SIG-M5 (cell line): ENCODE measurements at regions not wholly inside any gene's neighbourhood (a gene's known extent, or its start where the extent isn't known, plus 50 kb on each side); places are given as distances from the start of the nearest gene placed in this dataset.
"Not testable (repeated sequence)": the region's sequence is repeated elsewhere in the genome, so short reads cannot be mapped to it uniquely, and the experiment has no call there.

Source experiments
- DNase-seq: peaks from one replicate; lab custom pipeline; 2025; lab: John Stamatoyannopoulos, UW

- DNase-seq, result no peak
Observed at GRCh38 chr5:7087719-7088297, 308.1 kb upstream of the ADCY2 start.

GRCh38 chr5:7088849-7089248 lies 307.1 kb upstream of the ADCY2 start:
- no peak for DNase-seq

DNA sequence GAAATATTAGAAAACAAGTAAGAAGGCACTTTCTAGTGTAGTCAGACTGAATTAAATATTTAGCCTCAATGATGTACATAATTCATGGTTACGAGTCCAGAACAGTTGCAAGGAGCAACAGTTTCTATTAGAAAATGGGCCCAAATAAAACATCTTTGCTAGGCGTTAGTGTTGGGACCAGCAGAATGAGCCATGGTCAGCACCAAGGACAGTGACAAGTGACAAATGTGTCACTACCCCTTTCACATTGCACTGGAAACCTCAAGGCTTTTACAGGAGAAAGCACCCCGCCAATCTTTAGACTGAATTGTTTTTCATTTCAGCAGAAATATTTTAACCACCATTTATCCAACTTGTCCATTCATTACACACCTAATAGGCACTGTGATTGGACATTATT lies 301.3 kb upstream of the ADCY2 start:
- DNase-seq, result no peak

DNA sequence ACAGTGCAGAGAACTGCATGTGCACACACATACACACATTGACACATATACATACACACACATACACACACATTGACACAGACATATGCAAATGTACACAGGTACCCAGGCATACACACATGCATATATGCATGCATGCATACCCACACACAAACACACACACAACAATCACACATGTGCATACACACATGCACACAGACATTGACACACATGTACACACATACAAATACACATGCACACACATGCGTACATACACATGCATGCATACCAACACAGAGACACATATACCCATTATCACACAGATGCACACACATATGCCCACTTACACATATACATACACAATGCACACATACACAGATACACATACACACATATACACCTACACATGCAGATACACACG lies 299.6 kb upstream of the ADCY2 start:
- no peak for DNase-seq

- DNase-seq, result no peak
Observed at GRCh38 chr5:7105358-7105757, 290.6 kb upstream of the ADCY2 start.

DNA sequence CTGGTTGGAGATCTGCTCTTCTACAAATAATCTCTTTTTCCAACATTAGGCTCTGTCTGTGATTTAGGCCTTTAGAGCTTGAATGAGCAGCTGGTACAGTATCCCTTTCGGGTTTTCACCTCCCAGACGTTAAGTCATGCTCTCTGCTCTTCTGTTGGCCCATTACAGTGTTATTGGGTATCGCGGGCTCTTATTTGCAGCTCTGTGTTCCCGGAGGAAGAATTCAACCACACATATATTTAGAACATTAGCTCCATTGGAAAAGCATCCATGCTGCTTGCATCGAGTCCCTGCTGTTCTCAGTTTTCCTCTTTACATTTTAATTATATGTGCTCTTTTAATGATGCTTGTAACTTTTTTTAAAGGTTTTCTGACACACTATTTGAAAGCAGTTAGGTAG lies 278.0 kb upstream of the ADCY2 start:
- no peak for DNase-seq

GRCh38 chr5:7131680-7132079 lies 264.3 kb upstream of the ADCY2 start:
- no peak for DNase-seq

GRCh38 chr5:7146886-7147285 lies 249.1 kb upstream of the ADCY2 start:
- DNase-seq, result no peak

DNA sequence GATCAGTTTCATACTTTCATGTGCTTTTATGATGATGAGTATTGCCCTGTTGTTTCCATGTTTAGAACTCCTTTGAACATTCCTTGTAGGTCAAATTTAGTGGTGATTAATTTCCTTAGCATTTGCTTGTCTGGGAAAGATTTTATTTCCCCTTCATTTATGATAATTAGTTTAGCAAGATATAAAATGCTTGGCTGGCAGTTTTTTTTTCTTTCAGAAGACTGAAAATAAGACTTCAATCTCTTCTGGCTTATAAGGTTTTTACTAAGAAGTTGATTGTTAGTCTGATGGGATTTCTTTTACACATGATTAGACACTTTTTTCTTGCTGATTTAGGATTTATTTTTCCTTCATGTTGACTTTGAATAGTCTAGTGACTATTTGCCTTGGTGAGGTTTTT lies 238.9 kb upstream of the ADCY2 start:
- DNase-seq, result no peak

DNA sequence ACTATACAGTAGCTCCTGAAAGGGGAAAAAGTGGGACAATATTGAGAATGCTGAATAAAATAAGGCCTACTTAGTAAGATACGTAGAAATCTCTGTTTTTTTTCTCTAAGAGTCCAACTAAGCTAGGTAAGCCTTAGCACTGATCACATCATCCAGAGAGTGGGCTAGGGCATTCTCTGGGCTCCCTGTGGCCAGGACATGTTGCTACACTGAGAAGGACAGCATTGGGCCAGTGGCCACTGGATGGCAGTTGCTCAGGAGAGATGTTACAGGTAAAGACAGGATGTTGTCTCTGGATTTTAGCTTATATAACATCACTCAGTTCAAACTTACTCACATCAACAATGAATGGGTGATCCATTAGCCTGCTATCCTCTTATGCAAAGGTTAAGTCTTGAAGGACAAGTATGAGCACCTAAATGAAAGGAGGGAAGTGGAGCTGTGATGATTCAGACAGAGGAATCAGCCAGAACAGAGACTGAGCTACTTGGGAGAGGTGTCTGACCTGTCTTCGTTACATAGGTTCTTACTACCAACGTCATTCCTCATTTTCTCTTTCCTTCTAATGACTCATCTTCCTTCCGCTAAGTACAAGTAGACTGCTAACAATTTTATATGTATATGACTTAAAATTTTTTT lies 226.6 kb upstream of the ADCY2 start:
- no peak for DNase-seq

GRCh38 chr5:7170785-7171184 lies 225.2 kb upstream of the ADCY2 start:
- not testable (repeated sequence) for DNase-seq

- no peak for DNase-seq
Observed at GRCh38 chr5:7179364-7179763, 216.6 kb upstream of the ADCY2 start.

- no peak for DNase-seq
Observed at GRCh38 chr5:7181841-7182240, 214.1 kb upstream of the ADCY2 start.

DNA sequence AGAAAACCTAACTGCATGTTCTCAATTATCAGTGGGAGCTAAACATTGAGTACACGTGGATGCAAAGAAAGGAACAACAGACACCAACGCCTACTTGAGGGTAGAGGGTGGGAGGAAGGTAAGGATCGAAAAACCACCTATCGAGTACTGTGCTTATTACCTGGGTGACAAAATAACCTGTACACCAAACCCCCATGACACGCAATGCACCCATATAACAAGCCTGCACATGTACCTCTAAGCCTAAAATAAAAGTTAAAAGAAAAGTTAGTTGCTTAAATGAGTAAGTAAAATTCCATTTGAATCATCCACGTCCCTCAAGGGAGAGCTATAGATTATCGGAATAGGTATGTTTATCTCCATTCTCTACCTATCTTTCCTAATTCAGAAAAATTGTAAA lies 210.2 kb upstream of the ADCY2 start:
- DNase-seq, result no peak

- no peak for DNase-seq
Observed at GRCh38 chr5:7186818-7187217, 209.1 kb upstream of the ADCY2 start.

- no peak for DNase-seq
Observed at GRCh38 chr5:7190712-7191250, 205.2 kb upstream of the ADCY2 start.

GRCh38 chr5:7192016-7192415 lies 203.9 kb upstream of the ADCY2 start:
- DNase-seq, result no peak

- no peak for DNase-seq
Observed at GRCh38 chr5:7202846-7203245, 193.1 kb upstream of the ADCY2 start.

- no peak for DNase-seq
Observed at GRCh38 chr5:7207979-7208378, 188.0 kb upstream of the ADCY2 start.

DNA sequence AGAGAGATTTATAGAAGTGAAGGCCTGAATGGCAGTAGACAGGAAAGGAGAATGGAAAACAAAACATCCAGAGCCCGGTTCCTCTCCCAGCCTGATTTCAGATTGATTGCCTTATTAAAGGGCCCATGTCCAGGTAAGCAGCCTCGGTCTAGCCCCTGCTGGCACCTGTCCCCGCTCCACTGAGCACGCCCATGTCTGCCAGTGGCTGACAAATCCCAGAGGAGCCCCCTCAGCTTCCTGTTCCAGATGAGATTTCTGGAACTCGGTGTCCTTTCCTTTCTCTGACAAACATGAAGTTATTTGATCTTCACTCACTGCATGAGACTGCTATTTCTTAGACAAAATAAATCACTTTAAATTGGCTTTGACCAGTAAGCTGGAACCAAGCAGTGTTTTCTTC lies 187.0 kb upstream of the ADCY2 start:
- DNase-seq, result no peak

DNA sequence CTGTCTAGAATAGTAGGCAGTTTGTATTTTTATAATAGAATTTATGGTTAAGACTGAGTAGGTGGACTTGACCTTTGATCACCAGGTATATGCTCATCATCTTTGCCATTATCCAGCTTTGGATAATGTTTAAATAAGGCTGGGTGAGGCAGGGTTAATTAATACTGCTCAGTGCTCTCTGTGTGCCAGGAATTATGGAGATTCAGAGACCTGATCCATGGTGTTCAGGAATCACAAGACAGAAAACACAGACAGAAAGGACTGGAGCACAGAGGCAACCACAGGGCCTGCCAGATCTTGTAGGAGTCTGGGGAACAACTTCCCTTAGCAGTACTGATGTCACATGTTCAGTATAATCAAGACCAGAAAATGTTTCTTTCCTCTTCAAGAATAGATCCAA lies 186.3 kb upstream of the ADCY2 start:
- DNase-seq, result no peak

DNA sequence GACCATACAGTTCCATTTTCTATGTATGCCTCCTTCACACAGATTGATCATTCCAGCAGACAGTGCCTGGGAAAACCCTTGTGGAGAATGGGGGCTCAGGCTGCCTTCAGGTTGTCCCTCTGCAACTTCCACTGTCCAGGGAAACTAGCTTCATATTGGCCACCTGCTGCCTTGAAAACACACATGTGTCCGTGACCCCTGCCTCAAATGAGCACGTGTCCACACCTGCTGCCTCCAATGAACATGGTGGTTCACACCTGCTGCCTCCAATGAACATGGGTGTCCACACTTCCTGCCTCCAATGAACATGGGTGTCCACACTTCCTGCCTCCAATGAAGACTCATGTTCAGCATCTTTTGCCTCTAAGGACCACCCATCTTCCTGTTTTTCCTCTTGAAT lies 185.4 kb upstream of the ADCY2 start:
- no peak for DNase-seq

GRCh38 chr5:7213525-7213924 lies 182.4 kb upstream of the ADCY2 start:
- DNase-seq, result no peak

DNA sequence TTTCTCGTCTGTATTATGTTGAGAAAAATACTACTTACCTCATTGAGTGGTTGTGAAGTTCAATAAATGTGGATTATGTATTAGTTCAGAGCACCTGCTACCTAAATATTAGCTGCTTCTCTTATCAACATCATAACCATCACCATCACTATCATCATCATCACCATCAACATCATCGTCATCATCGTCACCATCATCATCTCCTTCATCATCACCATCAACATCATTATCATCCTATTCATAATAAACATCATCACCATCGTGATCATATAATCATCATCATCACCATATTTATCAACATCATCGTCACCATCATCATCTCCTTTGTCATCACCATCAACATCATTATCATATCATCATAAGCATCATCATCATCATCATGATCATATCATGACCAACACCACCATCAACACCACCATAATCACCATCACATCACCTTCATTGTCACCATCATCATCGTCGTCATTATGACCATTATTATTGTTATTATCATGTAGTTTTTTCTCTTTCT lies 181.0 kb upstream of the ADCY2 start:
- no peak for DNase-seq
